ENCODE measurements at regions not wholly inside any gene's neighbourhood (a gene's known extent, or its start where the extent isn't known, plus 50 kb on each side); places are given as distances from the start of the nearest gene placed in this dataset.

- WGBS, 2 donors, result 77 to 83% methylated on average over 4 of the region's 4 CpGs
- TF ChIP-seq POLR2A (IDR thresholded peaks at IDR 0.05) (no peak), CTCF (IDR thresholded peaks at IDR 0.05) (no peak)
- no peak overlapping the region for H3K4me3 ChIP-seq (ENCODE audit: low read depth, poor library complexity, severe bottlenecking)
- DNase-seq (ENCODE audit: low spot score in 2 of 2), result no peak
- intact Hi-C loops (cut with DNase I; ENCODE audit: low total_unique reads), result no loop called here
Measured at GRCh38 chr3:30553641-30554316, 52.6 kb upstream of the TGFBR2 start.

- WGBS, 2 donors, result 52 to 56% methylated on average over 1 of the region's 1 CpG
- TF ChIP-seq POLR2A (IDR thresholded peaks at IDR 0.05), result no peak
- TF ChIP-seq CTCF (IDR thresholded peaks at IDR 0.05), result no peak
- DNase-seq (ENCODE audit: low spot score in 2 of 2), result no peak
- intact Hi-C loops (cut with DNase I; ENCODE audit: low total_unique reads), result no loop called here
- H3K4me3 ChIP-seq (ENCODE audit: low read depth, poor library complexity, severe bottlenecking), result no peak overlapping the region
Measured at GRCh38 chr3:30554317-30554690, 52.1 kb upstream of the TGFBR2 start.

GRCh38 chr3:30555968-30556367, 50.4 kb upstream of the TGFBR2 start:
- no peak for DNase-seq (ENCODE audit: low spot score in 2 of 2)
- no peak for TF ChIP-seq CTCF (IDR thresholded peaks at IDR 0.05)
- H3K4me3 ChIP-seq (ENCODE audit: low read depth, poor library complexity, severe bottlenecking), result no peak overlapping the region
- 94 to 96% methylated on average over 2 of the region's 2 CpGs for WGBS, 2 donors
- intact Hi-C loops (cut with DNase I; ENCODE audit: low total_unique reads), result no loop called here
